ENCODE measurements at regions not wholly inside any gene's neighbourhood (a gene's known extent, or its start where the extent isn't known, plus 50 kb on each side); places are given as distances from the start of the nearest gene placed in this dataset.
A peak's percentile ranks its signal among the peaks of the same experiment; 100 is the strongest.

DNA sequence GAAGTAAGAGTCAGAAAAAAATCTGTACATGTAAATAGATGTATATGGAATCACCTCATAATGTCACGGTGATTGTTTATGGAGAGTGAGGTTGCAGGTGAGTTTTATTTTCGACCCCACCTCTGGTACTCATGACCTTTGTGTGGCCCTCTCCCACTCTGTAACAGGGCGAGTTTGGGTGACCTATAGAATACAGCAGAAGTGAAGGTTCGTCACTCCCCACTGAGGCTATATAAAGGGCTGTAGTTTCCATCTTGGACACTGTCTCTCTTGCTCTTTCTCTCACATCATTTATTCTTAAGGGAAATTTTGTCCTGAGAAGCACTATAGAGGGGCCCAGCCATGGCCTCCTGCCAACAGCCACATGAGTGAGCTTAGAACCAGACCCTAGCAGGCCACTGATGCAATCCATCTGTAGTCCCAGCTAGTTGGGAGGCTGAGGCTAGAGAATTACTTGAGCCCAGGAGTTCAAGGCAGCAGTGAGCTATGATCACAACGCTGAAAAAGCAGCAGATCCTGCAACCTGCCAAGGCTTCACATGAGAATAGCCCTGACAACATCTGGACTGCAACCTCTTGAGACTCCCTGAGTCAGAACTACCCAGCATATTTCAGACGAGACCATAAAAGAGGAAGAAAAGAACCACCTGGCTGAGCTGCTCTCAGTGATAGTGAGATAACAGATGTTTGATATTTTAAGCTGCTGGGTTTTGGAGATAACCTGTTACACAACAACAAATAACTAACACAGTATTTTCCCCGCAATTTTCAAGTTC is 74.3 kb upstream of the SLC1A4 start:
- Histone ChIP-seq H2BK5ac (ENCODE audit: low read depth, low read length) (no peak overlapping the region), H2AK5ac (ENCODE audit: low read depth, low read length) (no peak overlapping the region), H3K9me3 (ENCODE audit: insufficient read depth in 2 of 2, low read depth in 1 of 2, low read length in 1 of 2) (no peaks in the 10 kb centered on the region), H3K4me1 (replicated peaks in 1 of 4; ENCODE audit: control insufficient read depth in 3 of 4, insufficient read depth in 4 of 4, low read length in 3 of 4) (peaks cover 0 to 6% (median 4%) of the 10 kb centered on the region in 4 experiments; a peak in 6 of 7 replicates), H3K9ac (replicated peaks in 1 of 4; ENCODE audit: extremely low read depth in 1 of 4, low read depth in 3 of 4, low read length in 3 of 4) (no peak overlapping the region), H3K18ac (ENCODE audit: extremely low read depth, low read length) (no peak overlapping the region), H2BK12ac (ENCODE audit: low read depth, low read length) (no peak overlapping the region), H3K56ac (replicated peaks; ENCODE audit: insufficient read length, low read depth, low read length) (no peak overlapping the region), H3K27me3 (replicated peaks in 1 of 4; ENCODE audit: control insufficient read depth in 3 of 4, extremely low read depth in 1 of 4, insufficient read depth in 3 of 4, low read length in 3 of 4) (peaks cover 0 to 7% (median 3%) of the 10 kb centered on the region in 4 experiments; a peak in 3 of 7 replicates), H3K23ac (ENCODE audit: insufficient read length) (no peak overlapping the region), H4K20me1 (replicated peaks in 1 of 2; ENCODE audit: control insufficient read depth in 1 of 2, insufficient read depth in 2 of 2, low read length in 2 of 2) (no peaks in the 10 kb centered on the region), H3K27ac (ENCODE audit: low read depth, low read length) (no peak overlapping the region), H4K5ac (ENCODE audit: insufficient read length, low read depth, low read length) (no peak overlapping the region), H4K91ac (replicated peaks; ENCODE audit: insufficient read length, low read length) (no peak overlapping the region), H2BK15ac (ENCODE audit: low read length) (0 out of 2 replicates have a peak overlapping the region, but pooled peaks have one; percentile 38), H3K36me3 (ENCODE audit: control insufficient read depth in 2 of 4, insufficient read depth in 4 of 4, low read length in 3 of 4) (no peaks in the 10 kb centered on the region), H2AFZ (ENCODE audit: low read length) (0 out of 2 replicates have a peak overlapping the region, but pooled peaks have one; percentile 21), H2BK20ac (ENCODE audit: low read length) (no peak overlapping the region), H2BK120ac (replicated peaks; ENCODE audit: low read depth, low read length) (no peak overlapping the region), H3K4ac (replicated peaks; ENCODE audit: insufficient read length, low read depth, low read length) (no peak overlapping the region), H3K4me2 (ENCODE audit: insufficient read depth in 1 of 2, low read depth in 2 of 2, low read length in 2 of 2) (no peak overlapping the region), H3K4me3 (ENCODE audit: extremely low read depth in 1 of 4, insufficient read depth in 2 of 4, low read depth in 3 of 4, low read length in 4 of 4) (no peak overlapping the region), H3K79me1 (ENCODE audit: low read depth, low read length) (no peaks in the 10 kb centered on the region), H3K79me2 (ENCODE audit: control insufficient read depth in 1 of 2, insufficient read depth in 2 of 2, low read length in 2 of 2) (no peaks in the 10 kb centered on the region), H3K23me2 (ENCODE audit: low read depth, low read length) (no peaks in the 10 kb centered on the region), H4K8ac (ENCODE audit: extremely low read depth, insufficient read depth, low read length) (no peak overlapping the region), H3K14ac (ENCODE audit: insufficient read length) (no peak overlapping the region)
- WGBS, 2 experiments (ENCODE audit: extremely low coverage in 1 of 2, insufficient coverage in 1 of 2, insufficient read length in 1 of 2, insufficient replicate concordance in 2 of 2, low coverage in 1 of 2, low lambda C conversion rate in 2 of 2, missing lambda C conversion rate in 1 of 2) = 85% methylated on average over 7 of the region's 7 CpGs; no CpG with 5 or more reads in 1 of the 2 experiments
- ChIA-PET POLR2A (ENCODE audit: partially characterized antibody) (no interaction called here), CTCF (ENCODE audit: partially characterized antibody) (interaction anchor here (0.5 to 8.7 kb wide), 20 partner anchors 8 to 586 kb away, joined by 3 to 64 read pairs (median 3); partner anchors contain the start of gene SLC1A4)
- FAIRE-seq (no peak), DNase-seq (ENCODE audit: low read depth in 1 of 2, low spot score in 2 of 2) (no peak)
- TF ChIP-seq POLR2A (IDR thresholded peaks at IDR 0.05; ENCODE audit: control extremely low read depth in 1 of 2, low read depth in 2 of 2, low read length in 2 of 2) (no peak), EZH2 (IDR thresholded peaks at IDR 0.05; ENCODE audit: low read depth, low read length, severe bottlenecking) (no peak), CBX5 (IDR thresholded peaks at IDR 0.05; ENCODE audit: low read depth, low read length) (no peak), BRCA1 (IDR thresholded peaks at IDR 0.05; ENCODE audit: low read depth, low read length) (no peak), SP2 (IDR thresholded peaks at IDR 0.05; ENCODE audit: low read length) (no peak), CTBP2 (IDR thresholded peaks at IDR 0.05; ENCODE audit: borderline replicate concordance, insufficient read depth, insufficient read length, low read length) (no peak), TBP (IDR thresholded peaks at IDR 0.05; ENCODE audit: low read depth, low read length) (no peak), SRF (IDR thresholded peaks at IDR 0.05; ENCODE audit: low read depth, low read length) (no peak), SIX5 (IDR thresholded peaks at IDR 0.05; ENCODE audit: low read depth, low read length) (no peak), TCF12 (IDR thresholded peaks at IDR 0.05; ENCODE audit: low read depth, low read length) (no peak), GTF2F1 (IDR thresholded peaks at IDR 0.05; ENCODE audit: borderline replicate concordance, low read depth, low read length) (no peak), RFX5 (IDR thresholded peaks at IDR 0.05; ENCODE audit: borderline replicate concordance, low read depth, low read length) (no peak), PHF8 (conservative IDR thresholded peaks at IDR 0.05; ENCODE audit: low read depth, low read length) (no peak)

Measured in H1 (cell line).